ENCODE measurements at regions not wholly inside any gene's neighbourhood (a gene's known extent, or its start where the extent isn't known, plus 50 kb on each side); places are given as distances from the start of the nearest gene placed in this dataset.

DNA sequence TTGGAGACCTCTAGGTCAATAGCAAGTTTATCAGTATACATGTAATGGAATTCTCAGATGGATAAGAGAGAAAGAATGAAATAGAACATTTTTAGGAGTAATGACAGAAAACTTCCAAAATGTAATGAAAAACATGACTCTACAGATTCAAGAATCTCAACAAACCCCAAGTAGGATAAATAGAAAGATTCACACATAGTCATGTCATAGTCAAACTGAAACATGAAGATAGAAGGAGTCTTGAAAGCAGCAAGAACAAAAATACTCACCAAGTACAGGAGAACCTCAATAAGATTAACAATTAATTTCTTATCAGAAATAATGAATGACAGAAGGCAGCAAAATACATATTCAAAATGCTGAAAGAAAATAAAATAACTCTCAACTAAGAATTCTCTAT is 164.5 kb downstream of the SPATA31D1 start:
- no peaks in the 10 kb centered on the region for H4K20me1 ChIP-seq (ENCODE audit: control insufficient read depth, insufficient read depth, low read length, poor library complexity, severe bottlenecking)
- ChIA-PET POLR2A (no interaction called here), CTCF (no interaction called here)
- H3K79me2 ChIP-seq (ENCODE audit: control insufficient read depth, insufficient read depth, low read length): no peaks in the 10 kb centered on the region
- no peak overlapping the region for H3K4me2 ChIP-seq (replicated peaks; ENCODE audit: low read depth, low read length, poor library complexity, severe bottlenecking)
- no peaks in the 10 kb centered on the region for H3K27me3 ChIP-seq (replicated peaks in 1 of 4; ENCODE audit: control extremely low read depth in 1 of 4, control insufficient read depth in 3 of 4, insufficient read depth in 4 of 4, low read length in 3 of 4)
- no peaks in the 10 kb centered on the region for H3K4me1 ChIP-seq (ENCODE audit: control insufficient read depth in 2 of 2, insufficient read depth in 2 of 2, low read length in 2 of 2)
- no peak overlapping the region for H2AFZ ChIP-seq (ENCODE audit: insufficient read depth, low read depth, low read length, poor library complexity, severe bottlenecking)
- H3K36me3 ChIP-seq (replicated peaks in 1 of 2; ENCODE audit: control extremely low read depth in 1 of 2, control insufficient read depth in 1 of 2, extremely low read depth in 1 of 2, insufficient read depth in 2 of 2, low read length in 1 of 2): no peaks in the 10 kb centered on the region
- Mint-ChIP-seq H3K4me3 (no peak overlapping the region), H3K27ac (no peak overlapping the region), H3K9me3 (ENCODE audit: insufficient read depth) (no peaks in the 10 kb centered on the region), H3K4me1 (peaks cover 10% of the 10 kb centered on the region), H3K27me3 (no peaks in the 10 kb centered on the region)
- intact Hi-C loops (cut with micrococcal nuclease): no loop called here
- ATAC-seq (ENCODE audit: low read depth): no peak
- no peak for DNase-seq
- no peak overlapping the region for H3K4me3 ChIP-seq (ENCODE audit: control extremely low read depth in 1 of 5, extremely low read depth in 1 of 5, insufficient read depth in 1 of 5, low read depth in 2 of 5, low read length in 4 of 5)
- no peak for TF ChIP-seq EZH2 (IDR thresholded peaks at IDR 0.05; ENCODE audit: borderline replicate concordance, insufficient read depth, low read depth, low read length, poor library complexity, severe bottlenecking)
- TF ChIP-seq, protein P1, sequence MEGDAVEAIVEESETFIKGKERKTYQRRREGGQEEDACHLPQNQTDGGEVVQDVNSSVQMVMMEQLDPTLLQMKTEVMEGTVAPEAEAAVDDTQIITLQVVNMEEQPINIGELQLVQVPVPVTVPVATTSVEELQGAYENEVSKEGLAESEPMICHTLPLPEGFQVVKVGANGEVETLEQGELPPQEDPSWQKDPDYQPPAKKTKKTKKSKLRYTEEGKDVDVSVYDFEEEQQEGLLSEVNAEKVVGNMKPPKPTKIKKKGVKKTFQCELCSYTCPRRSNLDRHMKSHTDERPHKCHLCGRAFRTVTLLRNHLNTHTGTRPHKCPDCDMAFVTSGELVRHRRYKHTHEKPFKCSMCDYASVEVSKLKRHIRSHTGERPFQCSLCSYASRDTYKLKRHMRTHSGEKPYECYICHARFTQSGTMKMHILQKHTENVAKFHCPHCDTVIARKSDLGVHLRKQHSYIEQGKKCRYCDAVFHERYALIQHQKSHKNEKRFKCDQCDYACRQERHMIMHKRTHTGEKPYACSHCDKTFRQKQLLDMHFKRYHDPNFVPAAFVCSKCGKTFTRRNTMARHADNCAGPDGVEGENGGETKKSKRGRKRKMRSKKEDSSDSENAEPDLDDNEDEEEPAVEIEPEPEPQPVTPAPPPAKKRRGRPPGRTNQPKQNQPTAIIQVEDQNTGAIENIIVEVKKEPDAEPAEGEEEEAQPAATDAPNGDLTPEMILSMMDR (IDR thresholded peaks at IDR 0.05): no peak
- H3K9ac ChIP-seq (ENCODE audit: low read length): no peak overlapping the region
- no peaks in the 10 kb centered on the region for H3K9me3 ChIP-seq (ENCODE audit: control extremely low read depth in 1 of 3, control insufficient read depth in 2 of 3, insufficient read depth in 1 of 3, low read length in 2 of 3)
- H3K27ac ChIP-seq (ENCODE audit: low read length in 2 of 2): no peak overlapping the region

DNA sequence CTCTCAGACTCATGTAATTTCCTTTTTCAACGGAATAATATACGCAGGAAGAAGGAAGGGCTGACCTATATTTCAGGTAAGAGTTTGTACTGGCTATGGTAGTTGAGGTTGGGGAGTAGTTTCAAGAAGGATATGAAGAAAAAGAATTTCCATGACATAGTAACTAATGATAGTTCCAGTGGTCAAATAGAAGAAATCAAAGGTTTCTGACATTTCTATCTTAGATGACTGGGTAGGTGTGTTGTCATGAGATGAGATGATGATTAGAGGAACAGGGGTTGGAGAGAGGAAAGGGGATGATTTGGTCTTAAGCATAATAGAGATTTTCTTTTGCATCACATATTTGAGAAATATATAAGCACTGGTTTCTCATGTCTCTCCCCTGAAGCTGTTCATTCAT is 166.0 kb downstream of the SPATA31D1 start:
- no peak overlapping the region for H3K4me2 ChIP-seq (replicated peaks; ENCODE audit: low read depth, low read length, poor library complexity, severe bottlenecking)
- H2AFZ ChIP-seq (ENCODE audit: insufficient read depth, low read depth, low read length, poor library complexity, severe bottlenecking): no peak overlapping the region
- no peak overlapping the region for H3K4me3 Mint-ChIP-seq
- no peak overlapping the region for H3K9ac ChIP-seq (ENCODE audit: low read length)
- no peak overlapping the region for H3K27ac Mint-ChIP-seq
- H3K27ac ChIP-seq (ENCODE audit: low read length in 2 of 2): no peak overlapping the region
- H3K36me3 ChIP-seq (replicated peaks in 1 of 2; ENCODE audit: control extremely low read depth in 1 of 2, control insufficient read depth in 1 of 2, extremely low read depth in 1 of 2, insufficient read depth in 2 of 2, low read length in 1 of 2): no peaks in the 10 kb centered on the region
- H3K79me2 ChIP-seq (ENCODE audit: control insufficient read depth, insufficient read depth, low read length): no peaks in the 10 kb centered on the region
- H3K4me1 ChIP-seq (ENCODE audit: control insufficient read depth in 2 of 2, insufficient read depth in 2 of 2, low read length in 2 of 2): no peaks in the 10 kb centered on the region
- ATAC-seq (ENCODE audit: low read depth): no peak
- ChIA-PET POLR2A (no interaction called here), CTCF (no interaction called here)
- peaks cover 10% of the 10 kb centered on the region for H3K4me1 Mint-ChIP-seq
- H4K20me1 ChIP-seq (ENCODE audit: control insufficient read depth, insufficient read depth, low read length, poor library complexity, severe bottlenecking): no peaks in the 10 kb centered on the region
- intact Hi-C loops (cut with micrococcal nuclease): no loop called here
- H3K9me3 ChIP-seq (ENCODE audit: control extremely low read depth in 1 of 3, control insufficient read depth in 2 of 3, insufficient read depth in 1 of 3, low read length in 2 of 3): no peaks in the 10 kb centered on the region
- DNase-seq: no peak
- no peaks in the 10 kb centered on the region for H3K27me3 Mint-ChIP-seq
- WGBS (ENCODE audit: insufficient coverage): 67% methylated on average over 1 of the region's 2 CpGs
- H3K9me3 Mint-ChIP-seq (ENCODE audit: insufficient read depth): no peaks in the 10 kb centered on the region
- no peaks in the 10 kb centered on the region for H3K27me3 ChIP-seq (replicated peaks in 1 of 4; ENCODE audit: control extremely low read depth in 1 of 4, control insufficient read depth in 3 of 4, insufficient read depth in 4 of 4, low read length in 3 of 4)
- TF ChIP-seq EZH2 (IDR thresholded peaks at IDR 0.05; ENCODE audit: borderline replicate concordance, insufficient read depth, low read depth, low read length, poor library complexity, severe bottlenecking): no peak
- TF ChIP-seq, protein P1 (IDR thresholded peaks at IDR 0.05): no peak
- no peak overlapping the region for H3K4me3 ChIP-seq (ENCODE audit: control extremely low read depth in 1 of 5, extremely low read depth in 1 of 5, insufficient read depth in 1 of 5, low read depth in 2 of 5, low read length in 4 of 5)
